HepG2 (cell line): ENCODE measurements at regions not wholly inside any gene's neighbourhood (a gene's known extent, or its start where the extent isn't known, plus 50 kb on each side); places are given as distances from the start of the nearest gene placed in this dataset.

Source experiments
- ZBTB1 ChIP-seq: sonication (generic); formaldehyde crosslinking; IDR thresholded peaks from 2 replicates; pipeline ENCODE4 v1.4.0; 2020; ENCODE audit warnings: missing genetic modification reagents, borderline replicate concordance
- TF ChIP-seq, protein P1 (sequence below): sonication (generic); formaldehyde crosslinking; IDR thresholded peaks from 2 replicates; pipeline ENCODE4 v1.5.0; 2020; ENCODE audit warnings: mild to moderate bottlenecking, missing genetic modification reagents, moderate library complexity
- TF ChIP-seq, protein P2 (sequence below): IDR thresholded peaks from 2 replicates; pipeline ENCODE4 v1.6.1; 2016; ENCODE audit warnings: missing compliant biosample characterization, missing genetic modification reagents, borderline replicate concordance

DNA sequence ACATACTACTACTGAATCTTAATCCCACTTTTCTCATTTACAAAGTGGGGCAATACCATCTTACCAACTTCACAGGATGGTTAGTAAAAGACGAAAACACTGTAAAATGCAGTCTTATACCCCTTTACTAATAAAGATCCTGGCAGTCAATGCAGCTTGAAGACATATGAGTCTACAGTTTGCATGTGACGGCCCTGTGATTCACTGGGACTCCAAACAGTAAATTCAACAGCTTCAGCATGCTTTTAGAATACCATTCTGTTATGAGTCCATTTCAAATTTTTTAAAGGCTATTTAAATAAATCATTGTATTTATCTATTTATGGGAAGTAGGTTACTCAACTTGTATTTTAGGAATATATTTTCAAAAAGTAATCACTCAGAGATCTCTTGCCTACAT is 629.1 kb downstream of the LIG4 start:
- TF ChIP-seq, protein P1, sequence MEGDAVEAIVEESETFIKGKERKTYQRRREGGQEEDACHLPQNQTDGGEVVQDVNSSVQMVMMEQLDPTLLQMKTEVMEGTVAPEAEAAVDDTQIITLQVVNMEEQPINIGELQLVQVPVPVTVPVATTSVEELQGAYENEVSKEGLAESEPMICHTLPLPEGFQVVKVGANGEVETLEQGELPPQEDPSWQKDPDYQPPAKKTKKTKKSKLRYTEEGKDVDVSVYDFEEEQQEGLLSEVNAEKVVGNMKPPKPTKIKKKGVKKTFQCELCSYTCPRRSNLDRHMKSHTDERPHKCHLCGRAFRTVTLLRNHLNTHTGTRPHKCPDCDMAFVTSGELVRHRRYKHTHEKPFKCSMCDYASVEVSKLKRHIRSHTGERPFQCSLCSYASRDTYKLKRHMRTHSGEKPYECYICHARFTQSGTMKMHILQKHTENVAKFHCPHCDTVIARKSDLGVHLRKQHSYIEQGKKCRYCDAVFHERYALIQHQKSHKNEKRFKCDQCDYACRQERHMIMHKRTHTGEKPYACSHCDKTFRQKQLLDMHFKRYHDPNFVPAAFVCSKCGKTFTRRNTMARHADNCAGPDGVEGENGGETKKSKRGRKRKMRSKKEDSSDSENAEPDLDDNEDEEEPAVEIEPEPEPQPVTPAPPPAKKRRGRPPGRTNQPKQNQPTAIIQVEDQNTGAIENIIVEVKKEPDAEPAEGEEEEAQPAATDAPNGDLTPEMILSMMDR (CRISPR knock-in tag) = no peak
- TF ChIP-seq, protein P2, sequence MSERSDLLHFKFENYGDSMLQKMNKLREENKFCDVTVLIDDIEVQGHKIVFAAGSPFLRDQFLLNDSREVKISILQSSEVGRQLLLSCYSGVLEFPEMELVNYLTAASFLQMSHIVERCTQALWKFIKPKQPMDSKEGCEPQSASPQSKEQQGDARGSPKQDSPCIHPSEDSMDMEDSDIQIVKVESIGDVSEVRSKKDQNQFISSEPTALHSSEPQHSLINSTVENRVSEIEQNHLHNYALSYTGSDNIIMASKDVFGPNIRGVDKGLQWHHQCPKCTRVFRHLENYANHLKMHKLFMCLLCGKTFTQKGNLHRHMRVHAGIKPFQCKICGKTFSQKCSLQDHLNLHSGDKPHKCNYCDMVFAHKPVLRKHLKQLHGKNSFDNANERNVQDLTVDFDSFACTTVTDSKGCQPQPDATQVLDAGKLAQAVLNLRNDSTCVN = no peak
- no peak for TF ChIP-seq ZBTB1 (CRISPR knock-in tag)
